ENCODE measurements at regions not wholly inside any gene's neighbourhood (a gene's known extent, or its start where the extent isn't known, plus 50 kb on each side); places are given as distances from the start of the nearest gene placed in this dataset.
A peak's percentile ranks its signal among the peaks of the same experiment; 100 is the strongest.
"Not testable (repeated sequence)": the region's sequence is repeated elsewhere in the genome, so short reads cannot be mapped to it uniquely, and the experiment has no call there.

DNA sequence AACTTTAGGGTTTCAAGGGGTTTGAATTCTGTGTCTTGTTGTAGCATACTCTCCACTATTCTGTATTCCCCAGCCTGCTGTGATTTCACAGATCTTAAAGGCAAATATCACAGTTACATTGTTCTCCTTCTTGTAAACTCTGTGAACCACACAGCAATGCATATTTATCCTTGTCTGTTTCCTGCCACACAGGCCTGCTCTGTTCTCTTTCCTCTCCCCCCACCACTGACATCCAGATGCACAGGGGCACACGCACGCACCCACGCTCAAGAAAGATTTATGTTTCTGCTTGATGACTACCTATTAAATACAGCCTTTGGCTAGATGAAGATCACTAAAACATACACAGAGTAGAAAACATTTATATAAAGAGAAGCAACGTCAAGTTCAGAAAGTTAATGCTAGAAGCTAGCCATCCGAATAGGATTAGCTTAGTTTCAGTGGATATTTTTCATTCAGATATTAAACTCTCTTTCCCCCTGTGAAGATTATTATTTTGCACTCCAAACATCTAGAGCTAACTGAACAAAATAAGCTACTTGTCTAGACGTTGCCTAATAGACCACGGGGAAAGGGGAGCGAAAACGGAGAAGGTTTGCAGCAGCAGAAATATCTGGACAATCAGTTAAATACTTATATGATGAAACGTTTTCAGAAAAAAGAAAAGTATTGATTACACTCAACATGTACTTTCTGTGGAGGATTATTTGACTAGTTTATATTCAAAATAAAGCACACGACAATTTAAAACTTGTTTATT lies 193.1 kb upstream of the SEMA3C start:
- DNase-seq: peak; percentile 34

DNA sequence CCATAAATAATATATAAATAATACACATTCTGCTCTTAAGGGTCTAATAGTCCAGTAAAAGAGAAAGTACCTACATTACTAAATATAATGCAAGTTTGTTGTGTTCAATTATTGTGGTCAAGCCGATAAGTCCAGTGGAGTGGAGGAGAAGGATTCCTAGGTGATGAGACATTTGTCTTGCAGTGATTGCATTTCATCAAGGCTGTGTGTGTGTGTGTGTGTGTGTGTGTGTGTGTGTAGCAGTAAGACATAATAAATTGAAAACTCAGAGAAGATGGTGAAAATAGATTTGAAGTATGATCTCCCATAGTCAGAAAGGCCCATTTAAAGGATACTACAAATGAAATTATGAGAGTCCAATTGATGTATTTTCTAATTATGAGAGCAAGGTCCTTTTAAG lies 192.5 kb upstream of the SEMA3C start:
- DNase-seq: no peak

DNA sequence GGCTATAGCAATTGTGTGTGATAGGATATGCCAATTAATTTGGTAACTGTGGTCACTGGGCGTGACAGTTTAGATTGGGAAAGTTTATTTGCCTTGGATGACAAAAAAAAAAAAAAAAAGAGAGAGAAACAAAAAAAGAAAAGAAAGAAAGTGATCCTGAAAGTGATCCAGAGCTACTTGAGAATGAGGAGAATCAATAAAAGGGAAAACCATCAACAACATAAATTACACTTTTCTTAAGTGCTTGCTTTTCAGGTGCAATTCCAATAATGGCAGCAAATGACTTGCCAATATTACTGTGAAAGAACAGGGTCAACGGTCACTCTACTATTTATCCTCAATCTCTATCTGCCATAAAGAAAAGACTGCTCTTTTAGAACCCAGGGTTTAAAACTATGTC lies 191.8 kb upstream of the SEMA3C start:
- no peak for DNase-seq

DNA sequence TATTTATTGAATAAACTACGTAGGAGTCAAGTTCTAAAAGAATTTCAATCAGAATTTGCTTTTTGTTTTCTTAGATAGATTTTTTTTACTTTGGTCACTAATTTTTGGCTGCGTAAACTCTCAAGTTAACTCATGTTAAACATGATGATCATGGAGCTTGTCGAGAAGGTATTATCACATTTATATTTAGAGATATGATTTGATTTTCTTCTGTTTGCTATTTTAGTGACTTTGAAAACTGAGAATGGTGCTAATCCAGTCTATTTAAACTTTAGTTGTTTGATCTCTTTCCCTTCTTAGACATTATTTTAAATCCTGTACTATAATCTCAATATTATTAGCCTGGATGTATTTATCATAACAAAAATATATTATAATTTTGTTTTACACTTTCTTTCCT lies 179.4 kb upstream of the SEMA3C start:
- DNase-seq: no peak

DNA sequence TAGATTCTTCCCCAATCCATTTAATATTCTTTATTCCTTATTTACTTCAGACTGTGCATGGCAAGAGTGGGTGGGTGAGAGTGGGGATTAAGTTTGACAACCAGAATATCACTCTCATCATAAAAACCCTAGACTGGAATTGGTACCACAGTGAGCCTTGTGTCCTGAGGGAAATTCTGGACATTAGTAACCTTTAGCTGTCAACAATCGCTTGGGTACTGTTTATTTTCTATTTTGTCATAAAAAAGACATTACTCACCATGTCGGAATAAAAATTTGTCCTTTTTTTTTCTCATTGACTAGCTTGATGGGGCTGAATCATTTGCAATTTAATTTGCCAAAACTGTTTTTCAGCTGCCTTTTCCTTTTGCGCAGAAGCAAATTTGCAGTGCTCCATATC lies 176.1 kb upstream of the SEMA3C start:
- DNase-seq: no peak

DNA sequence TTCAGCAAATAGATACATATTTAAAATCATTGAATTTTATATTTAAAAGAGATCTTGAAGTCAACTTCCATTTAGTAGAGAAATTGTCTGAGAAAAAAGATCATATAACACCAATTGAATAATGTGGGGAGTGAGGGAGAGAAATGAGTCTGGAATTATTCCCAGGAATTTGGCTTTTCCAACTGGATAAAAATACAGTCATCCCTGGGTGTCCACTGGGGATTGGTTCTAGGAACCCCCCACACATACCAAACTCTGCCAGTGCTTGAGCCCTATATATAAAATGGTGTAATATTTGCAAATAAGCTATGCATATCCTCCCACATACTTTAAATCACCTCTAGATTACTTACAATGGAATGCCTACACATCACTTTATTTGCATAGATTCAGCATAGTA lies 162.8 kb upstream of the SEMA3C start:
- no peak for DNase-seq

DNA sequence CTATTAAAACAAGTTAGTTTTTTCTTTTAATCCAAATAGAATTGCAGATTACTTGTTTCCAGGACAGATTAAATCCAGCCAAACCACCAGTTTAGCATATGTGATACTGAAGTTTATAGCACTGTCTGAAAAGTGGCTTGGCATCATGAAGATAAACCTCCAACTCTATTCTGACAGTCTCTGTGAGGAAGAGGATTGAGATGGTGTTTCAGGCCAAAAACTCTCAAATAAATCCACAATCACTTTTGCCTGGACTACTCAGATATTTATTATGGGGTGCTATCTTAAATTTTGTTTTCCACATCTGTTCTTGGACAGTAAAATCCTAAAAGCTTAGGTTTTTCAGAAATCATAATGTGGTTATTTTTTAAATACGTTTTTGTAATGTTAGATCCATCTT lies 161.7 kb upstream of the SEMA3C start:
- no peak for DNase-seq

DNA sequence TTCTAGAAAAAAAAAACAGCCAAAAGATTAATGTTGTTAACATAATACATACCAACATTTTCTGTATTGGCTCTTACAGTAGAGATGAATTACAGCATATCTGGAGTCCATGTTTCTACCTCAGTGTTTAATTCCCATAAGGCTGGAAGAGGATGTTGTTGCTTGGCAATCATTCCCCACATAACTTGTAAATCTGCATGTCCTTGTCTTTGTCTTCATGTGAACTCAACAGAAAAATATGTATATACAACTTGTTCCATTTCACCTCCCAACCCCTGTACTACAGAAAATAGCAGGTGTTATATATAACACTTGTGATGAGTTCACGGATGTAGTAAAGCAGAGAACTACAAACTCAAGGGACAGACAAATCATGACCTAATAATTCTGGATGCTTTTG lies 160.9 kb upstream of the SEMA3C start:
- no peak for DNase-seq

DNA sequence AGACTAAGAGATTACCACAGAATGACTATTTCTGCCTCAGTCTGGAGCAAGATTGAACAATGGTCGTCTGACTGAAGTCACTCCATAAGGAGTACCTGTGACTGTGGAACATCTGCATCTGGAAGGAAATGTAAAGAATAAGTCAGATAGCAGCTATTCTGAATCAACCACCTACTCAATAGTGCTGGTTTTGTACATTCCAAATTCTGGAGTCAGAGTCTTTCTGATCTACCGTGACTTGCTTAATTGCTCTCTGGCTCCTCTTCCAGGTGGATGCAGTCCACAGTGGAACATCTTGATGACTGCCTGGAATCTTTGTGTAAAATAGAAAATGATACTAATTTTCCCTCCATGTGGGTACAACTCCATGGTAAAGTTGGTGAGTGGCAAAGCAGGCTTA lies 156.3 kb upstream of the SEMA3C start:
- no peak for DNase-seq

DNA sequence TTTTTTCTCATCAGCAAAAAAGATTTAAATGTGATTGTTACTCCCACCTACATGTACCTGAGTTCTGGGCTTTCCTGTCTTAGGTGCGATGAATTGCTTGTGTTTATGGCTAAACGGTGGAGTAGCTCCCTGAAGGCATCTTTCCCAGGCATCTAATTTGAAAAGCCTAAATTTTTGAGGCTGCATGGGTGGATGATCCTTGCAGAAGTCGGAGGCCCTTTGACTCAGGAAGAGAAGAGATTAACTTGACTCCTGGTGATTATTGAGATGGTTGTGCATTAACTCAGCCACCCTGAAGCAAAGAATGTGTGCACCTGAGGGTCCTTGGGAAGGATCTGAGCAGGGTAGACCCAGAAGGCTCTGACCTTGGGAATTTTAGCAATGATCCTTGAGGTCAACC lies 155.6 kb upstream of the SEMA3C start:
- no peak for DNase-seq

DNA sequence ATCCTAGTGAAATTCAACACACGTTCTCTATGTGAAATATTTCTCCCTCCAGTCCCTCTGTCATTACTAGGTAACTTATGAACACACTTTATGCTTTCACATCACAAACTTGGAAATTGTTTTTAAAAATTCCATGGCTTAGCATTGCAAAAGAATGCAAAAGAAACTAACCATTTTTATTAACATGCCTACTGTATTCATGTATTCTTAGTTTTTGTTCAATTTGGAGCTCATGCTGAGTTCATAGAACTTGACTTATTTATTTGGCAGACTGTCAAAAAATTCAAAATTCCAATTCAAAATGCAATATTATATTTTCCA lies 155.0 kb upstream of the SEMA3C start:
- no peak for DNase-seq

DNA sequence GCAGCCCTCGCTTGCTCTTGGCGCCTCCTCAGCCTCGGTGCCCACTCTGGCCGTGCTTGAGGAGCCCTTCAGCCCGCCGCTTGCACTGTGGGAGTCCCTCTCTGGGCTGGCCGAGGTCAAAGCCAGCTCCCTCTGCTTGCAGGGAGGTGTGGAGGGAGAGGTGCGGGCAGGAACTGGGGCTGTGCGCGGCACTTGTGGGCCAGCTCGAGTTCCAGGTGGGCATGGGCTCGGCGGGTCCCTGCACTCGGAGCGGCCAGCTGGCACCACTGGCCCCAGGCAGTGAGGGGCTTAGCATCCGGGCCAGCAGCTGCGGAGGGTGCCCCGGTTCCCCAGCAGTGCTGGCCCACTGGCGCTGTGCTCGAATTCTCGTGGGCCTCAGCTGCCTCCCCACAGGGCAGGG lies 152.1 kb upstream of the SEMA3C start:
- no peak for DNase-seq

DNA sequence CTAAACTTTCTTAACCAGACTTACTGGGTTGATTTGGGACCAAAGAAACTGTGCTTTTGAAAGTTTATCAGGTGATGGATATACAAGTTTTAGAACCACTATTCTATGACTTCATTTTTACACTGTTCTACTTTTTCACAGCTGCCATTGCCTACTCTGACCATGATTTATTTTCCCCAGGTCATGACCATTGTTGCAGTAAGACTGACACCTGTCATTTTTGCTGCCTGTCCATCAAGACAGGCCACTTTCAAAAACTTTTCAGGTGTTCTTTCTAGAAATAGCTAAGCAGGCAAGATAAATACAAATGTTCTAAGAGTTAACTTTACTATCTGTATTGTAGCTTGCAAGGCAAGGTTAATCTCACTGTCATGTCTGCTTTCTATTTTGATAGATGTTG lies 147.9 kb upstream of the SEMA3C start:
- DNase-seq: no peak

DNA sequence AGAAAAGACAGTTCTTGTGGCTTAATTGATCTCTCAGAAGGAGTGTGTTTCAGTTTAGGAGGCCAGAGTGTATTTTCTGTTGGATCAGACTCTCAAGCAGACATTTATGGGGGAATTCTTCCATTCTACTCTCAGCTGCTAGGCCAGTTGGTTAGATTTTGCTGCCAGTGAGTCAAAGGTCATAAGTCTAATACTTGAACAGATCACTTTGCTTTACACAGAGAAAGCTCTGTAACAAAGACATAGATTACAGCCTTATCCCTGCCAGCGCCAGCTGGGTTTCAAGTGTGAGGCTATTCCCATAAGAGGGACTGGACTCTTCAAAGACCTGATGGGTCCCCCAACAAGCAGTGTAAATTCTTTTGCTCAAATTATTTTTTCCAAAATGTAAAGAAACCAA lies 145.6 kb upstream of the SEMA3C start:
- DNase-seq: peak; percentile 34

DNA sequence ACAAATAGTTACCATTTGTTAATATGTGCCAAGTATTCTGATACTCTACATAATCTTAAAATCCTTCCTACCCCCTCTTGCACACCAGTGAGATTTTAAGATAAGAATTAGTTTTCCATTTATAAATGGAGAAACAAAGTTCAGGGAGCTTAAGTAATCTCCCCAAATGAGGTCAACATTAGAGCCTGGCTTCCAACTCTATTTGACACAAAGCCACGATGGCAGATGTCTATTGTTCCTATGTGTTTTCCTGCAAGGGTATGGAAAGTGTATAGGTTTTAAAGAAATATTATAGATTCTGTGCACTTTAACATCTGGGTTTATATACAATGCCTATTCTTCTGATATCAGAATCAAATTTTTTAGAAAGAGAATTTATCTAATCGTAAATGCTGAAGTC lies 143.9 kb upstream of the SEMA3C start:
- no peak for DNase-seq

DNA sequence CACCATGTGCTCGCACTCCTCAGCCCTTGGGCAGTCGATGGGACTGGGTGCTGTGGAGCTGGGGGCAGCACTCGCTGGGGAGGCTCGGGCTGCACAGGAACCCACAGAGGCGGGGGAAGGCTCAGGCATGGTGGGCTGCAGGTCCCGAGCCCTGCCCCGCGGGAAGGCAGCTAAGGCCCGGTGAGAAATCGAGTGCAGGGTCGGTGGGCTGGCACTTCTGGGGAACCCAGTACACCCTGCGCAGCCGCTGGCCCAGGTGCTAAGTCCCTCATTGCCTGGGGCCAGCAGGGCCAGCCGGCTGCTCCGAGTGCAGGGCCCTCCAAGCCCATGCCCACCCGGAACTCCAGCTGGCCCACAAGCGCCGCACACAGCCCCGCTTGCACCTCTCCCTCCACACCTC lies 138.6 kb upstream of the SEMA3C start:
- not testable (repeated sequence) for DNase-seq

DNA sequence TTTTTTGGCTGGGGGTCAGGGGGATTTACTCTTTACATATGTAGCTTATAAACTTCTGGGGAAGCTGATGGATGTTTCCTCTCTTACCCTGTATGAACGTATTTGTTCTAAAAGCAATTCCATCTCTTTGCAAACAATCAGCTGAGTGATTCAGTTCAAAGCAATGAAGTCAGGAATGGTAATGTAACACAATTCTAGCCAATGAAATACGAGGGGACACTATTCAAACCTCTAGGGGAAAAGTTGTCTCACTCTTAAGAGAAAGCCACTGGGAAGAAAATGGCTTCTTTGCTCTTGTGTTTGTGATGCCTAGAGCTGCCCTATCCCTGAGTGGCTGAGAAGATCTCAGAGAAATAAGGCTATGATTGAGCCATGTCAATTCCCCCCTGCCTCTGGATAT lies 134.8 kb upstream of the SEMA3C start:
- DNase-seq: no peak

DNA sequence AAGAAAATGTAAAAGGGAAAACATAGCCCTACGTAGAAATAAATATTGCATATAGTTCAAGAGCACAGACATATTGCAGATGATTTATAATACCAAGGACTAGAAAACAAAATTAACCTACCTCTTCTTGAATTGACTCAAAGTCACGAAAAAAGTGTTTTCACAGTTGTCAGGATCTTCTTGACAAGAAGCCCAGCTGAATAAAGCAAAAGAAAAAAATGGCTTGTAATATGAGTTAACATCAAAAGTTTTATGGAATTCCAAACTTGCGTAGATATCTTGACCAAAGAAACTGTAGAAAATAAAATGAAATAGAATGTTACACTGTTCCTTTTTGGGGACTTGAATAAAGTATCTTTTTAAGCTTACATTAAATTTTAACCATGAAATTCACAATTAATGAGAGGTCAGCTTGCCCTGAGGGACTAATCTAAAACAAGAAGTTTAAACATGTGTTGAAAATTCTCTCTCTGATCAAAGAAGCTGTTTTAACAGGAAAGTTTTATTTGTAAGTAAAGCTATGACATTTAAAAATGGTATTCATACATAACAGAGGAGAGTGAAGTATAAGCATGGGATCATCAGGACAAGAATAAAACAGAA lies 133.1 kb upstream of the SEMA3C start:
- DNase-seq: no peak

DNA sequence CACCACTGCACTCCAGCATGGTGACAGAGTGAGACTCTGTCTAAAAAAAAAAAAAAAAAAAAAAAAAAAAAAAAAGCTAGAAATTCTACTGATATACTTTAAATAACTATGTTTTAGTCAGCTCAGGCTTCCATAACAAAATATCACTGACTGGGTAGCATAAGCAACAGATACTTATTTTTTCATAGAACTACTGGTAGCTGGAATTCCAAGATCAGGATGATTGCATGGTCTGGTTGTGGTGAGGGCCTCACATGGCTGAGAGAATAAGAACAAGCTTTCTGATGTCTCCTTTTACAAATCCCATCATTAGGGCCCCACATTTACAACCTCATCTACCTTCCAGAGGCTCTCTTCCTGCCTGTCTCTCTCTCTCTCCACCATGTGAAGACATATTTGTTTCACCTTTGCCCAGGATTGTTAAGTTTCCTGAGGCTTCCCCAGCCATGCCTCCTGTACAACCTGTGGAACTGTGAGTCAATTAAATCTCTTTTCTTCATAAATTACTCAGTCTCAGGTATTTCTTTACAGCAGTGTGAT lies 126.7 kb upstream of the SEMA3C start:
- no peak for DNase-seq

DNA sequence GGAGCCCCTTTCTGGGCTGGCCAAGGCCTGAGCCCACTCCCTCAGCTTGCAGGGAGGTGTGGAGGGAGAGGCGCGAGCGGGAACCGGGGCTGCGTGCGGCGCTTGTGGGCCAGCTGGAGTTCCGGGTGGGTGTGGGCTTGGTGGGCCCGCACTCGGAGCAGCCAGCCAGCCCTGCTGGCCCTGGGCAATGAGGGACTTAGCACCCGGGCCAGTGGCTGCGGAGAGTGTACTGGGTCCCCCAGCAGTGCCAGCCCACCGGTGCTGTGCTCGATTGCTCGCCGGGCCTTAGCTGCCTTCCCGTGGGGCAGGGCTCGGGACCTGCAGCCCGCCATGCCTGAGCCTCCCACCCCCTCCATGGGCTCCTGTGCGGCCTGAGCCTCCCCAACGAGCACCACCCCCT lies 123.8 kb upstream of the SEMA3C start:
- not testable (repeated sequence) for DNase-seq

DNA sequence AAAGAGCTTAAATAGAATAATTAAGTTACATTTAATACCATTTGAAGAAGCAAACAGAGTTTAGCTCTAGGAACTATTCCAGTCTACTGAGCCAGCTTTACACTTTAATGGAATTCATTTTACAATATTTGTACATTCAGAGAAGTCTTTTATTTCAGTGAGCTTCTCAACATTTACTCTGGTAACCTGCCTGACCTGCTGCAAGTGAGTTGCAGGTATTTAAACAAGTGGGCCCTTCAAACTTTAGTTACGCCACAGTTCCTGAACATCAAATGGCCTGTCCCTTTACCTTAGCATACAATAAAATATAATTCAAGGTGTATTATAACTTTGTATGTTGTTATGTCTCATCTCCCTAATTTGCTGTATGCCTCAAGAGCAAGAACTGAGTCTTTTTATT lies 121.6 kb upstream of the SEMA3C start:
- no peak for DNase-seq

DNA sequence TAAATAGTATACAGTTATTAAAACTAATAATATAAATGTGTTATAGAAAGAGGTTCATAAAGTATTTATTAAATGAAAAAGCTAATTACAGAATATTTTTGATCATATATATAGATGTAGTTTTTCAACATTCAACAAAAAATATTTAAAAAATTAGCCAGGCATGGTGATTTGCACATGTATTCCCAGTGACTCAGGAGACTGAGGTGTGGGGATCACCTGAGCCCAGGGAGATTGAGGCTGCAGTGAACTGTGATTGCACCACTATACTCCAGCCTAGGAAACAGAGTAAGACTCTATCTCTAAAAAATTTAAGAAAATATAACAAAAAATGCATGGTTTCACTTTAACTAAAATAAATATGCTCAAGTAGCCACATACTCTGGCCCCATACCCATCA lies 118.0 kb upstream of the SEMA3C start:
- no peak for DNase-seq

DNA sequence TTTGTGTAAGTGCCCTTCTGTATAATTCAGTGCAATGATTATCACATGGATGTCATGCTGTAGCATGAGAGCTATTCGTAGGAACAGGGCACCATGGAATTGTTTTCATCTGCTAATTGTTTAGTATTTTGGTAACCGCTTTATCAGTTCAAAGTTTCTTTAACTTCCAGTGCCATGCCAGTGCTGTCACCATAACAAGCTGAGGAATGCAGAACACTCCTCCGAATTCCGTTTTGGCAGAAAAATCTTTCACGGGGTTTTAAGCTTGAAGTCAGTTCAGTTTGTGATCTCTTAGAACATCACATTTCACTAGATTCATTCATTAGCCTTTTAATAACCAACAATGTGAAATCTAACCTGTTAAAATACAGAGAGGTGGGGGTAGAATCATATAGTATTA lies 117.2 kb upstream of the SEMA3C start:
- DNase-seq: no peak

DNA sequence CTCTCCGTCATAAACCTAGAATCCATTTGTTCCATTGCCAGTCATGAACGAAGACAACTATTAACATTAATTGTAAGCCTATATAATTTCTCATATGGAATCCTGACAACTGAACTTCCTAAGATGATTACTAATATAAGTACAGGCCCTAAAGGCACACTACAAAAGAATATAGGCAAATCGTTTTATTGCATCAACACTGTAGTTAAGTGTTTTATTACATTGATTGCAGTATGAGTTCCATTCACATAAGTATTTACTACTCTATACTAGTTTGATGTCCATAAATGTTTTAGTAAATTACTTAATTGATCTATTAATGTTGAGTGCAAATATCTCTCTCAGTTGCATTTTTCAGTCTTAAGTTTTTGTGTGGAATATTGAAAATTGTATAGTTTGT lies 113.1 kb upstream of the SEMA3C start:
- no peak for DNase-seq

DNA sequence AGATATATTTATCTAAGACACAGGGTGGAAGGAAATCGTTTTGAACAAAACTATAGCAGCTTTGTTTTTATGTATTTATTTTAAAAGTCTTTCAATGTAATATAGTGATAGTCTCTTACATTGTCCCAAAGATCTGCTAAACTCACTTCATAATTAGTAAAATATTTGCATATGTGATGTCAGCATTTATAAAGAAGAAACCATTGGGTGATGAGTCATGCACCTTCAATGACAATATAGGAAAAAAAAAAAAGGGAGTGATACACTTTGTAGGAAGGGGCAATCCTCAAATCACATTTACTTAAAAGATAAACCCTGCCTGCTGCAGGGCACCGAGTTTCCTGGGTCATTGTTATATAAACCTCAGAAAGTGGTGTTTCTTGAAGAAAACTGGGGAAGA lies 112.4 kb upstream of the SEMA3C start:
- no peak for DNase-seq

All from left hindlimb (tissue), 1 donor.